Loucy (cell line): ENCODE measurements at regions not wholly inside any gene's neighbourhood (a gene's known extent, or its start where the extent isn't known, plus 50 kb on each side); places are given as distances from the start of the nearest gene placed in this dataset.

Source experiments
- H2AFZ ChIP-seq: fragments of 200-600 bp; sonication (generic); 2 replicates; pipeline ENCODE4 v1.6.0; 2016; ENCODE audit warnings: antibody characterized with exemption, mild to moderate bottlenecking, low read length, moderate library complexity
- H3F3A ChIP-seq: fragments of 200-600 bp; 2 replicates; pipeline ENCODE4 v1.6.0; 2016; ENCODE audit warnings: antibody characterized with exemption, low read depth, mild to moderate bottlenecking
- H3K27me3 ChIP-seq: fragments of 200-600 bp; sonication (generic); 2 replicates; pipeline ENCODE4 v1.6.1; 2014; ENCODE audit warnings: low read length, mild to moderate bottlenecking; ENCODE audit not compliant: insufficient read depth, poor library complexity, severe bottlenecking
- H3K36me3 ChIP-seq: fragments of 200-600 bp; sonication (generic); 2 replicates; pipeline ENCODE4 v1.6.1; 2016; ENCODE audit warnings: low read length; ENCODE audit not compliant: insufficient read depth
- H3K4me1 ChIP-seq: fragments of 200-600 bp; sonication (generic); 2 replicates; pipeline ENCODE4 v1.5.1; 2014; ENCODE audit warnings: low read length, mild to moderate bottlenecking; ENCODE audit not compliant: insufficient read depth, poor library complexity, severe bottlenecking
- H3K4me2 ChIP-seq: fragments of 200-600 bp; sonication (generic); 2 replicates; pipeline ENCODE4 v1.6.0; 2014; ENCODE audit warnings: antibody characterized with exemption, low read length, low read depth, mild to moderate bottlenecking; ENCODE audit not compliant: poor library complexity, severe bottlenecking
- H3K4me3 ChIP-seq: fragments of 200-600 bp; sonication (generic); 2 replicates; pipeline ENCODE4 v1.5.1; 2014; ENCODE audit warnings: low read length, mild to moderate bottlenecking, mixed read lengths; ENCODE audit not compliant: poor library complexity, severe bottlenecking
- H3K79me2 ChIP-seq: fragments of 200-600 bp; sonication (generic); 2 replicates; pipeline ENCODE4 v1.6.1; 2014; ENCODE audit warnings: low read length; ENCODE audit not compliant: insufficient read depth
- H3K9ac ChIP-seq: fragments of 200-600 bp; sonication (generic); 2 replicates; pipeline ENCODE4 v1.6.0; 2014; ENCODE audit warnings: mild to moderate bottlenecking, low read depth, low read length, moderate library complexity; ENCODE audit not compliant: poor library complexity, severe bottlenecking
- H3K9me2 ChIP-seq: fragments of 200-600 bp; sonication (generic); replicated peaks from 2 replicates; pipeline ENCODE4 v1.6.1; 2016; ENCODE audit warnings: low read depth, low read length, mixed read lengths
- H3K9me3 ChIP-seq: fragments of 200-600 bp; sonication (generic); 2 replicates; pipeline ENCODE4 v1.6.1; 2014; ENCODE audit warnings: mild to moderate bottlenecking, antibody characterized with exemption, low read length, low read depth; ENCODE audit not compliant: insufficient read depth
- H4K20me1 ChIP-seq: fragments of 200-600 bp; sonication (generic); 2 replicates; pipeline ENCODE4 v1.6.0; 2014; ENCODE audit warnings: antibody characterized with exemption, low read length, mild to moderate bottlenecking; ENCODE audit not compliant: insufficient read depth, poor library complexity, severe bottlenecking
- EZH2phosphoT487 ChIP-seq: fragments of 200-600 bp; IDR thresholded peaks from 2 replicates; pipeline ENCODE4 v1.6.1; 2018; ENCODE audit warnings: antibody characterized with exemption, mild to moderate bottlenecking, moderate library complexity, borderline replicate concordance
- TF ChIP-seq, protein P1 (sequence below): fragments of 200-600 bp; sonication (generic); conservative IDR thresholded peaks from 2 replicates; pipeline ENCODE4 v1.5.1; 2014; ENCODE audit warnings: mild to moderate bottlenecking, antibody characterized with exemption, low read length

DNA sequence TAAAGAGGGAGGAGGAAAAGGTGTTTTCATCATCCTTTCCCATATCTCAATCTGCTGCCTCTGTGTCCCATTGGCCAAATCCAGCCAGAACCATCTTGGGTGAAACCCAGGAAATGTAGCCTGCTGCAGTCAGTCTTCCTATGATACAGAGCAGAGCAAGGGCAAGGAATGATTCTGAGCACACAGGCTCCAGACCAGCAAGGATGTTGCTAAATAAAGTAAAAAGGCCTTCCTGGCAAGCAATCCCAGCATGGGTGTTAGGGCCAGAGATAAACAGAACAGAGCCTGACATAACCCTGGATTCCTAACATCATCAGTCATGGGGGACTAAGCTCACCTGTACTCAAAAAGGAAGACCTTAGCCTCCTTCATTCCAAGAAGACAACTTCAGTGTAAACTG lies 90.7 kb upstream of the AGTR1 start:
- Histone ChIP-seq H3K4me1 (no peaks in the 10 kb centered on the region), H2AFZ (no peak overlapping the region), H4K20me1 (no peaks in the 10 kb centered on the region), H3F3A (no peaks in the 10 kb centered on the region), H3K9me2 (no peaks in the 10 kb centered on the region), H3K4me2 (no peak overlapping the region), H3K79me2 (no peaks in the 10 kb centered on the region), H3K9me3 (no peaks in the 10 kb centered on the region), H3K27me3 (no peaks in the 10 kb centered on the region), H3K36me3 (no peaks in the 10 kb centered on the region), H3K9ac (no peak overlapping the region), H3K4me3 (no peak overlapping the region)
- TF ChIP-seq EZH2phosphoT487, result no peak
- TF ChIP-seq, protein P1, sequence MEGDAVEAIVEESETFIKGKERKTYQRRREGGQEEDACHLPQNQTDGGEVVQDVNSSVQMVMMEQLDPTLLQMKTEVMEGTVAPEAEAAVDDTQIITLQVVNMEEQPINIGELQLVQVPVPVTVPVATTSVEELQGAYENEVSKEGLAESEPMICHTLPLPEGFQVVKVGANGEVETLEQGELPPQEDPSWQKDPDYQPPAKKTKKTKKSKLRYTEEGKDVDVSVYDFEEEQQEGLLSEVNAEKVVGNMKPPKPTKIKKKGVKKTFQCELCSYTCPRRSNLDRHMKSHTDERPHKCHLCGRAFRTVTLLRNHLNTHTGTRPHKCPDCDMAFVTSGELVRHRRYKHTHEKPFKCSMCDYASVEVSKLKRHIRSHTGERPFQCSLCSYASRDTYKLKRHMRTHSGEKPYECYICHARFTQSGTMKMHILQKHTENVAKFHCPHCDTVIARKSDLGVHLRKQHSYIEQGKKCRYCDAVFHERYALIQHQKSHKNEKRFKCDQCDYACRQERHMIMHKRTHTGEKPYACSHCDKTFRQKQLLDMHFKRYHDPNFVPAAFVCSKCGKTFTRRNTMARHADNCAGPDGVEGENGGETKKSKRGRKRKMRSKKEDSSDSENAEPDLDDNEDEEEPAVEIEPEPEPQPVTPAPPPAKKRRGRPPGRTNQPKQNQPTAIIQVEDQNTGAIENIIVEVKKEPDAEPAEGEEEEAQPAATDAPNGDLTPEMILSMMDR, result no peak

- no peak overlapping the region for H3K4me2 ChIP-seq
- H4K20me1 ChIP-seq, result no peaks in the 10 kb centered on the region
- no peaks in the 10 kb centered on the region for H3K9me3 ChIP-seq
- TF ChIP-seq, protein P1, result no peak
- no peak for TF ChIP-seq EZH2phosphoT487
- H3K4me1 ChIP-seq, result no peaks in the 10 kb centered on the region
- H2AFZ ChIP-seq, result no peak overlapping the region
- no peak overlapping the region for H3K9ac ChIP-seq
- no peaks in the 10 kb centered on the region for H3K27me3 ChIP-seq
- H3K36me3 ChIP-seq, result no peaks in the 10 kb centered on the region
- no peak overlapping the region for H3K4me3 ChIP-seq
- H3K79me2 ChIP-seq, result no peaks in the 10 kb centered on the region
- no peaks in the 10 kb centered on the region for H3F3A ChIP-seq
- no peaks in the 10 kb centered on the region for H3K9me2 ChIP-seq
Measured at GRCh38 chr3:148607491-148607890, 90.2 kb upstream of the AGTR1 start.

- Histone ChIP-seq H3K9me2 (no peaks in the 10 kb centered on the region), H3K4me1 (no peaks in the 10 kb centered on the region), H3K27me3 (no peaks in the 10 kb centered on the region), H3K9me3 (no peaks in the 10 kb centered on the region), H2AFZ (no peak overlapping the region), H3K36me3 (no peaks in the 10 kb centered on the region), H3K4me3 (no peak overlapping the region), H3K9ac (no peak overlapping the region), H4K20me1 (no peaks in the 10 kb centered on the region), H3K79me2 (no peaks in the 10 kb centered on the region), H3F3A (no peaks in the 10 kb centered on the region), H3K4me2 (no peak overlapping the region)
- no peak for TF ChIP-seq EZH2phosphoT487
- TF ChIP-seq, protein P1, result no peak
Measured at GRCh38 chr3:148612278-148612677, 85.4 kb upstream of the AGTR1 start.
